Stomach (tissue), 4 donors: ENCODE measurements at regions not wholly inside any gene's neighbourhood (a gene's known extent, or its start where the extent isn't known, plus 50 kb on each side); places are given as distances from the start of the nearest gene placed in this dataset.

Experiments
- CTCF ChIP-seq, 7 experiments: fragments of 450-650 bp in 4 of 7; fragments of 200-600 bp in 3 of 7; sonication (generic) in 3 of 7; IDR thresholded peaks; one replicate each; pipeline ENCODE4 v1.5.1; 2016 to 2019; ENCODE audit warnings: antibody characterized with exemption in 7 of 7, control low read depth in 2 of 7, mild to moderate bottlenecking in 1 of 7
- EP300 ChIP-seq: sonication (generic); formaldehyde crosslinking; IDR thresholded peaks from one replicate; pipeline ENCODE4 v1.6.1; 2017; ENCODE audit warnings: antibody characterized with exemption
- POLR2A ChIP-seq, 4 donors: fragments of 450-650 bp; IDR thresholded peaks; one replicate each; pipeline ENCODE4 v1.6.1; 2016; ENCODE audit warnings: antibody characterized with exemption in 4 of 4, control low read depth in 2 of 4, mild to moderate bottlenecking in 1 of 4, moderate library complexity in 1 of 4

- TF ChIP-seq EP300 = no peak
- TF ChIP-seq POLR2A (IDR thresholded peaks at IDR 0.05) = no peak
- no peak for TF ChIP-seq CTCF (IDR thresholded peaks at IDR 0.05)
Observed at GRCh38 chr7:46979439-46979838, 602.5 kb downstream of the TNS3 start.
